ENCODE measurements at regions not wholly inside any gene's neighbourhood (a gene's known extent, or its start where the extent isn't known, plus 50 kb on each side); places are given as distances from the start of the nearest gene placed in this dataset.
A peak's percentile ranks its signal among the peaks of the same experiment; 100 is the strongest.

- H3K4me3 ChIP-seq (ENCODE audit: low read depth, low read length), result no peak overlapping the region
- DNase-seq (ENCODE audit: low read depth), result no peak
- no peak for TF ChIP-seq CTCF (conservative IDR thresholded peaks at IDR 0.05; ENCODE audit: low read depth, low read length)
Measured at GRCh38 chr4:108313546-108314339, 145.0 kb upstream of the LEF1 start.

GRCh38 chr4:108311313-108311712 lies 142.6 kb upstream of the LEF1 start:
- TF ChIP-seq CTCF (conservative IDR thresholded peaks at IDR 0.05; ENCODE audit: low read depth, low read length), result no peak
- no peak for DNase-seq (ENCODE audit: low read depth)
- H3K4me3 ChIP-seq (ENCODE audit: low read depth, low read length), result no peak overlapping the region

GRCh38 chr4:108303488-108304177 lies 134.9 kb upstream of the LEF1 start:
- no peak overlapping the region for H3K4me3 ChIP-seq (ENCODE audit: low read depth, low read length)
- DNase-seq (ENCODE audit: low read depth), result peak; percentile 30
- TF ChIP-seq CTCF (conservative IDR thresholded peaks at IDR 0.05; ENCODE audit: low read depth, low read length), result no peak

GRCh38 chr4:108301545-108302251 lies 133.0 kb upstream of the LEF1 start:
- no peak for DNase-seq (ENCODE audit: low read depth)
- H3K4me3 ChIP-seq (ENCODE audit: low read depth, low read length), result no peak overlapping the region
- TF ChIP-seq CTCF (conservative IDR thresholded peaks at IDR 0.05; ENCODE audit: low read depth, low read length), result no peak

- TF ChIP-seq CTCF (conservative IDR thresholded peaks at IDR 0.05; ENCODE audit: low read depth, low read length), result no peak
- no peak overlapping the region for H3K4me3 ChIP-seq (ENCODE audit: low read depth, low read length)
- DNase-seq (ENCODE audit: low read depth), result no peak
Measured at GRCh38 chr4:108297605-108298004, 128.9 kb upstream of the LEF1 start.

GRCh38 chr4:108292229-108292628 lies 123.5 kb upstream of the LEF1 start:
- H3K4me3 ChIP-seq (ENCODE audit: low read depth, low read length), result no peak overlapping the region
- DNase-seq (ENCODE audit: low read depth), result no peak
- TF ChIP-seq CTCF (conservative IDR thresholded peaks at IDR 0.05; ENCODE audit: low read depth, low read length), result no peak
